ENCODE measurements at regions not wholly inside any gene's neighbourhood (a gene's known extent, or its start where the extent isn't known, plus 50 kb on each side); places are given as distances from the start of the nearest gene placed in this dataset.

- Mint-ChIP-seq H3K4me1 (ENCODE audit: low read depth) (no peaks in the 10 kb centered on the region), H3K27me3 (ENCODE audit: low read depth) (peaks cover 18% of the 10 kb centered on the region), H3K27ac (ENCODE audit: unreplicated experiment) (no peak overlapping the region), H3K4me3 (ENCODE audit: unreplicated experiment) (no peak overlapping the region), H3K36me3 (ENCODE audit: low read depth) (peaks cover 1% of the 10 kb centered on the region), H3K9me3 (ENCODE audit: low read depth) (no peaks in the 10 kb centered on the region)
- TF ChIP-seq CTCF (IDR thresholded peaks at IDR 0.05) = no peak
- DNase-seq (ENCODE audit: low spot score) = no peak
Measured at GRCh38 chr11:19426011-19426755, 185.4 kb upstream of the E2F8 start.

GRCh38 chr11:19422276-19422675, 181.5 kb upstream of the E2F8 start:
- Mint-ChIP-seq H3K36me3 (ENCODE audit: low read depth) (no peaks in the 10 kb centered on the region), H3K27me3 (ENCODE audit: low read depth) (no peaks in the 10 kb centered on the region), H3K27ac (ENCODE audit: unreplicated experiment) (no peak overlapping the region), H3K4me3 (ENCODE audit: unreplicated experiment) (no peak overlapping the region), H3K4me1 (ENCODE audit: low read depth) (peaks cover 20% of the 10 kb centered on the region), H3K9me3 (ENCODE audit: low read depth) (no peaks in the 10 kb centered on the region)
- DNase-seq (ENCODE audit: low spot score) = no peak
- TF ChIP-seq CTCF (IDR thresholded peaks at IDR 0.05) = no peak

- peaks cover 2% of the 10 kb centered on the region for H3K27me3 Mint-ChIP-seq (ENCODE audit: low read depth)
- no peak for DNase-seq (ENCODE audit: low spot score)
- peaks cover 2% of the 10 kb centered on the region for H3K36me3 Mint-ChIP-seq (ENCODE audit: low read depth)
- H3K9me3 Mint-ChIP-seq (ENCODE audit: low read depth) = peaks cover 5% of the 10 kb centered on the region
- TF ChIP-seq CTCF (IDR thresholded peaks at IDR 0.05) = no peak
- H3K27ac Mint-ChIP-seq (ENCODE audit: unreplicated experiment) = no peak overlapping the region
- H3K4me1 Mint-ChIP-seq (ENCODE audit: low read depth) = peaks cover 20% of the 10 kb centered on the region
- H3K4me3 Mint-ChIP-seq (ENCODE audit: unreplicated experiment) = no peak overlapping the region
Measured at GRCh38 chr11:19420868-19421533, 180.3 kb upstream of the E2F8 start.

- H3K27ac Mint-ChIP-seq (ENCODE audit: unreplicated experiment) = peak overlapping the region; percentile 60
Measured at GRCh38 chr11:19419808-19420207, 179.1 kb upstream of the E2F8 start.

More at GRCh38 chr11:19419808-19420207, 179.1 kb upstream of the E2F8 start:
- TF ChIP-seq CTCF (IDR thresholded peaks at IDR 0.05) = no peak
- H3K27me3 Mint-ChIP-seq (ENCODE audit: low read depth) = peaks cover 5% of the 10 kb centered on the region
- H3K36me3 Mint-ChIP-seq (ENCODE audit: low read depth) = peaks cover 2% of the 10 kb centered on the region
- peaks cover 12% of the 10 kb centered on the region for H3K9me3 Mint-ChIP-seq (ENCODE audit: low read depth)
- DNase-seq (ENCODE audit: low spot score) = no peak
- H3K4me1 Mint-ChIP-seq (ENCODE audit: low read depth) = peaks cover 20% of the 10 kb centered on the region
- peak overlapping the region; percentile 17 for H3K4me3 Mint-ChIP-seq (ENCODE audit: unreplicated experiment)

All from chondrocyte (in vitro differentiated cells).